Fibroblast of skin of left biceps (primary cell): ENCODE measurements at regions not wholly inside any gene's neighbourhood (a gene's known extent, or its start where the extent isn't known, plus 50 kb on each side); places are given as distances from the start of the nearest gene placed in this dataset.

Experiments
- DNase-seq, 2 experiments: peaks; one replicate each; pipeline ENCODE4 v3.0.0-alpha.2; 2013; ENCODE audit warnings: low read depth in 2 of 2

DNA sequence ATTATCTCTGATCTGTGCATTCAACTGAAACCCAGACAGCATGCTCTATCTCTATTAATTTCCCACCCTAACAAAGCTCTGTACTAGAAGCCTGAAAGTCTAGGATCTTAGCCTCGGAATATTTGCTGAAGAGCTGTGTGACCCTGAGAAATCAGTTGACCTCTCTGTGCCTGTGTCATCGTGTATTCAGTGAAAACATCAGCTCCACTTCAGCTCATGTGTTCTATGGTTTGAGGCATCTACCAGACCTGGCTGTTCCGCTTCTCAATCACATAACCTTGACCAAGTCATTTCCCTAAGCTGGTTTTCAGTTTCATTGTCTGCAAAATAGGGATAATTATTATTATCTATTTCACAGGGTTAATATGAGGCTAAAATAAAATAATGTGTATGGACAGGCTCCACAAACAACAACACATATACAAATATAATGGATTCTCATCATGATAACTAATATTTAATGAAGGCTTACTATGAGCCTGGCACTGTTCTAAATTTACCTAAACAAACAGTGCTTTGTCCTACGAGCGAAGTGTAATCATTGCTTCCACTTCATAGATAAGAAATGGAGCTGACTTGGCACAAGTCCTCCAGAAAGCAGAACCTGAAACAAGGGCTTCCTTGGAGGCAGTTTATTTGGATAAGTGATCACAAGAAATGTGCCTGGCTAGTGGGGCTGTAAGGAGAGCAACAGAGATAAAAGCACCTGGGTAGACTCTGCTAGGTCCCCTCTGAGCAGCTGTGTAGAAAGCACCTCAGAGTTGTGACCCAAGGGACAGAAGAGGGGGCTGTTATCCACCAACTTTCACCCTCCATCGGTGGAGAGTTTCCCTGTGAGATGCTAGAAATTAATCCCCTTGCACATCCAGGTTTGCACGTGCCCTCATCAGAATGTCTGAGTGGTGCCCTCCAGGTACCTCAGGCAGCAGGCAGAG is 356.9 kb downstream of the RAB28 start:
- no peak for DNase-seq

DNA sequence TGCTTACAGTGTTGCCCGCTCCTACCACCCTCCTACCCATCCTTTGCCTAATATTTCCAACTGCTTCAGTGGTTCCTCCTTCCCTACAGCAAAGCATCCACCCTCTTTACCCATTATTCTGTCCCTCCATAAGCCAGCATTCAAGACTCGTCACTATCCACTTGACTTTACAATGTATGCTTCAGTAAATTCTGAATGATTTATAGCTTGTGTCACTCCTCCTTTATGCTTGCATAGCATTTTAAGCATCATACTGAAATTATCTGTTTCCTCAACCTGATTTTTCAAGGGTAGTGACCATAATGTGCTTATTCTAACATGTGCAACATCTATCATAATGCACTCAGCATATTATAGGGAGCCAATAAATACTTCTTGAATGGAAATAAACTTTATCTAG is 365.5 kb downstream of the RAB28 start:
- no peak for DNase-seq

DNA sequence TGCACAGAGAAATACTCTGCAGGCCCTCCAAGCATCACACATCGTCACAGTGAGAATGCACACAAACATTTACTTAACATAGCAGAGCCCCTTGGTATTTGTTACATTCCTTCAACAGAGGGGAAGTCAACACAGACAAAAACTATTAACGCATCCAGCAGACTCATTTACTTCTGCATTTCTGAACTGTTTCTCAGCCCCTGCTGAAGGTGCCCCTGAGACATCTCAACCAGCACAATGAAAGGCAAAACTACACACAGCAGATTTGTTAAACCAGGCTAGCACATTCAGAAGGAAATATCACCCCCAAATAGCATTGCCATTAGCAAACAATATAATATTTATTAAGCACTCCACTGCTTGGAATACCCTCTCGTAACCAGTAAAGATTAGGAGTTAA is 367.0 kb downstream of the RAB28 start:
- DNase-seq, result no peak

DNA sequence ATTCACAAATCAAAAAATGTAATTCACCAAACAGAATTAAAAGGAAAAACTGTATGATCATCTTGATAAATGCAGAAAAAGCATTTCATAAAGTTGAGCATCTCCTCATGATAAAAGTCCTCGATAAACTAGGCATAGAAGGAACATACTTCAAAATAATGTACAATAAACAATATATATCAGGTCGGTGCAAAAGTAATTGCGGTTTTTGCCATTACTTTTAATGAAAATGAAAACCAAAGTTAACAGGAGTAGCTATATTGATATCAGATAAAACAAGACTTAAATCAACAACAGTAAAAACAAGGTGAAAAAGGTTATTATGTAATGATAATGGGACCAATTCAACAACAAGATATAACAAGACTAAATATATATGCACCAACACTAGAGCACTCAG is 372.1 kb downstream of the RAB28 start:
- DNase-seq, result no peak

DNA sequence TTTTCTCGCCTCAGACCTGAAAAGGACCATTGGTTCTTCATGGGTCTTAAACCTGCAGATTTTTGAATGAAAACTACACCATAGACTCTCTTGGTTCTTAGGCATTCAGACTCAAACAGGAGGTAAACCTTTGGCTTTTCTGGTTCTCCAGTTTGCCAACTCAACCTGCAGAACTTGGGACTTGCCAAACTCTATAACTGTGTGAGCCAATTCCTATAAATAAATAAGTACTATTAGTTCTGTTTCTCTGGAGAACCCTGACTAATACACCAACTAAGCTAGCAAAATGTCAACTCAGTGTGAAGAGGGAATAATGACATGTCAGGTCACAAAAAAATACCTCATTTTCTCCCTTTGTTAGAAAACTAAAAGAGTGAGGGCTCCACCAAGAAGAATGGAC is 374.6 kb downstream of the RAB28 start:
- DNase-seq, result no peak

DNA sequence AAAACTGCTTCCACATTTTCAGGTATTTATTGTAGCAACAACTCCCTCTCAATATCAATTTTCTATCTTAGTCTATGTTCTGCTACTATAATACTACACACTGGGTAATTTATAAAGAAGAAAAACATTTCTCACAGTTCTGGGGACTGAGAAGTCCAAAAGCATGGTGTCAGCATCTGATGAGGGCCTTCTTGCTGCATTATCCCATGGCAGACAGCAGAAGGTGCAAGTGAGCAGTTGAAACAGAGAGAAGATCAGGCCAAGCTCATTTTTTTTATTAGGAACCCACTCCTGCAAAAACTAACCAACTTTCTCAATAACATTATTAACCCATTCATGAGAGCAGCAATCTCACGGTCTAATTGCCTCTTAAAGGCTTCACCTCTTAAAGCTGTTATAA is 376.0 kb downstream of the RAB28 start:
- no peak for DNase-seq

DNA sequence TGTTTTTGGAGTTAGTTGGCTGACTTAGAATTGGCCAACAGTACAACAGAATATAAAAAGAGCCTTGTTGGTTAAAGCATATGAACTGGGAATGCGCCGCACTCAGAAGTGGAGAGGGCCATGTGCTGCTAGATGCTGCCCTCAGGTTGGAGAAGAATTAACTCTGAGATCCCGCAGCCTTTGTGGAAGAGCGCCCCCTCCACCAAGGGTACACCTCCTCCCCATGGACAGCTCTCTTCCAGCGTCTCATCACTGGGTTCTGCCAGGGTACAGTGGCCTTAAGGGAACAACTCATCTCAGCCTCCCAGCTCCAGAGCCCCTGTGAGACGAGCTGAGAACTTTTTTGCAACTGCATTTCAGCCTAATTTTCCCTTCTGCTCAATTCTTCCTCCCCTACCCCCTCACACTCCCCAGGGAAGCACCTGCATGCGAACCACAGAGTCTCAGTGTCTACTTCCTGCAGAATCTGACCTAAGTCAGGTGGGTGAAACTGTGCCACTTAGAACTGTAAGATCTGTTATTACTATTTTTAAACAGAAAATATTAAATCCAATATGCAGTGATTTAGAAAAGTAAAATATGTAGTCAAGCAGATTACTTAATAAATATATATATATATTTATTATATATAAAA is 380.6 kb downstream of the RAB28 start:
- DNase-seq, result no peak

DNA sequence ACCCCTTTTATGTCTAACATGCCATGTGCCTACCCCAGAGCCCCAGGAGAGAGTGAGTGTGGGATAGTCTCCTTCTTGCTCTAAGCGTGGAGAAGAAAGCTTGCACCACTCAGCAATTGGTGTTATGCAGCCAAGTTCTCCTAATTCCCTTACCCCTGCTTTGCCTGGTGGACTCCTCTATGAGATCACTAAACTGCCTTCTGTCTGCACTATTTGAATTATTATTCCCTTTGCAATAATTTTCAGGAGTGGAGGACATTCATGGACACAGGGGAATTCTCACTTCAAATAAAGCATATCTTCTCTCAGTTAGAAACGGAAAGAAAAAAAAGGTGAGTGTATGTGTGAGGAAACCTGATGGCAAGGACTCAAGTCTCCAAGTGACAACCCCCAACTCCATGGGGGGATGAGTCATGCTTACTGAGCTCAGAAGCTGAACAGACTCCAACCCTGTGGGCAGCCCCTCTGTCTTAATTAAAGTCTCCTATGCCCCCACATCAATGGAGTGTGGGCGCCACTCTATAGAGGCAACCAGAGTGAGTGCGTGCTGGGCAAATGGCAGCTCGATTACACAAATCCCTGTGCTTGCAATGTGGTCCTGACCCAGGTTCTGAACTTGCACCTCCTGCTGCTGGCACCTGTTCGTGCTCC is 381.9 kb downstream of the RAB28 start:
- DNase-seq, result no peak

DNA sequence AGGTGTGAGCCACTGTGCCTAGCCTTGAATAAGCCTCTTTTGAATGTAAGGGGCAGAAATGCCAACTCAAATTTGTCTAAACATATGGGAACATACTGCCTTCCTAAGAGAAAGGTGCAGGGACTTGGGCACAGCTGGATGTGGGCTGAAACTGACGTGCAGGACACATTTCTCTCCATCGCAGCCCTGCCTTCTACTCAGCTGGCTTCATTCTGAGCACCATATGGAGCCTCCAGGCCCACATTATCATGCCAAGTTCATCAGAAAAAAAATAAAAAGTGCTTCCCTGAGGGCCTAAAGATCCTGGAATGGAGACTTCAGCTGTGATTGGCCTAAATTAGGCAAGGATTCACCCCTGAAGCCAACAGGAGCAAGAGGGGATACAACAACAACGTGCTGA is 386.2 kb downstream of the RAB28 start:
- no peak for DNase-seq

DNA sequence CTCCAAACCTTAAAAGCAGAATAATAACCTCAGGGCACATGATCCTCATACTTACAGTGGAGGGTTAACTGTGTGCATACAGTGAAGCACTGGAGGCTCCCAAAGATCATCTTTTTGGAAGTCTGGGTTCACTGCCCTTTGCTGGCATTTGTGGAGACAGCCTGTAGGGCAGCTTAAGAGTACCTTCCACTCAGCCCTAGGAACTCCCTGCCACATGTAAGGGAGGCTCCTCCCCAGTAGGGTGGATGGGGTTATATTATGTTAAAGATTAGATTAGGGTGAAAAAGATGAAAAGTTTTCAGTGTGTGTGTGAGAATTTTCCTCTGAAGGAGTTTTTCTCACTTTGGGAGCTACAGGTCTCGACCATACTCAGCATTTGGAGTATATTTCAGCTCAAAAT is 388.4 kb downstream of the RAB28 start:
- no peak for DNase-seq

DNA sequence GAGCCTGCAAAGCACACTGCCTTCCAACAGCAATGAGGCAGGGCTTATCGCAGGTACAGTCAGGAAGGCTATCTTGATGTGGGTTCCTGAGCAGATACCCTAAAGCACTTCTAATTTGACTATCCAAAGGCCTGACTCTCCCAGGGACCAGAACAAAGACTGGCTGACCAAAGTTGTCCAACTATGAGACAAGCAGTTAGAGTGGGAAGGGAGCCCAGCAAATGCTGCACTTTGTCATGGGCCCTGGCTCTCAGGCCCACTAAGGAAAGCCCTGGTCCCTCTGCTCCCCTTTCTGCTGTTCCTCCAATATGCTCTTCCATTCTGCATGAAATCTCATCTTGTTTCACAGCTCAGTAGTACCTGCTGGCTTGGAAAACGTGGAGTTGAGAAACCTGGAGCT is 391.0 kb downstream of the RAB28 start:
- no peak for DNase-seq

DNA sequence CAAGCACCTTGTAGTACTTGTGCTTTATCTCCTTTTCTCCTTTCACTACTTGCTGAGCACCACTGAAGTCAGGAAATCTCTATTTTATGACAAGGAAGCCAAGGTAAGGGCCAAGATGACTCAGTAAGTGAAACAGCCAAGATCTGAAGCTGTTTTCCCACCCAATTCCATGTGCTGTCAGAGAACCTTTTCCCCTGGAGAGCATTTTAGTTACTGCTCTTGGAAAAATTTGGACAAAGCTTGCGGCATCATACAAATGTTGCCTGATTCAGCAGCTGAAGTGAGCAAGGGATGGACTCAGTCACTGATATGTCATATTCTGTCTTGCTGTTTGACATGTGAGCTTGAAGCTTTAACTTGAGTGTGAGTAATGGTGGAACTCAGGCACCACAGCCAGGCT is 391.4 kb downstream of the RAB28 start:
- DNase-seq, result peak in 1 of 2 experiments; percentile 1

DNA sequence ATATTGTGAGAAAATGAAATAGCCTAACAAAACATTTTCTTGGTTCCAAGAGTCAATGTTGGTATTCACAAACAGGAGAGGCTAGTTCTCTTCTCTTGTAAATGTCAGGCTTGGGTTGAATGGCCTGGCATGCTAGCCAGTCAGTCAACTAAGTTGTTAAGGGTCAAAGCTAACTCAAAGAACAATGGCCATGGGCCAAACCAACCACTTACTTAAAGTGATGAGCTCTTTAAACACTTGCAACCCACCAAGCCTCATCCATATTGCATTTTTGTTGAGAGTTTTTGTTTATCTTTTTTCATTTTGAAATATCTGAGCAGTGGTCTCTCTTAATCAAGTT is 394.5 kb downstream of the RAB28 start:
- DNase-seq, result no peak

DNA sequence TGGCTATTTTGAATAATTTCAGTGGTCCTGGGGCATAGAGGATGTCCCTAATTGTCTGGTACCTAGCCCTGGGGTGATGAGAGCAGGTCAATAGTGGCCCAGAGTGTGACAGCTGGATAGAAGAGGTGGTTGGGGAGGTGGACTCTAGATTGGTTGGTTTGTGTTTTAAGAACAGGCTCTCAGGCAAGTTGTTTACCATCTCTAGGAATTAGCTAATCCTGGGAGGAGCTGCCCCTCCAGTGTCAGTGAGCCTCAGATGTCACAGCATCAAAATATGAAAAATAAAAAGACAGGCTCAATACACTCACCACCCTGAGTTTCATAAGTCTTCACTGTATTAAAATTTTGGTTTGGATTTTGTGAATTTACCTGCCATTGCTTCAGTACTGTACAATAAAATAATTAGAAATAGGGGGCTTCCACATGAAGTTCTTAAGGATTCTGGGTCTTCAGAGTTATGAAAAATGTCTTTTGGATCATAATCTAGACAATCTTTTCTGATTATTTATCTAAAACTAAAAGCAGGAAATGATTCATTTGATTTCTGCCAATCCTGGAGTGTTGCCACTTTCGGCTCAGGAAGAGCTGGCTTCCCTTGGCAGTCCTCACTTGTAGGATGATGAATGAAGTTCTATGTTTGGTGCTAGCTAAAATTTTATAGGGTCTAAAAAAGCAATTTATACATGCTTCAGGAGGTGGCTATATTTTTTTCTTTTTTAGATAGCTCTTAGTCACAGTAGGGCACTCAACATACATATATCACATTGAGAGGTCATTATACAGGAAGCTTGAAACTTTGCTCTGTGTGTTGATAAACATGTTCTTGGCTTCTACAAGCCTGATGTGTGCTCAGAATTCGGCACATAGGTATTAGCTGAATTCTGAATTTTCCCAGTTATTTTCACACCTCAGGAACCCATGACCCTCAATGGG is 395.1 kb downstream of the RAB28 start:
- DNase-seq, result no peak

DNA sequence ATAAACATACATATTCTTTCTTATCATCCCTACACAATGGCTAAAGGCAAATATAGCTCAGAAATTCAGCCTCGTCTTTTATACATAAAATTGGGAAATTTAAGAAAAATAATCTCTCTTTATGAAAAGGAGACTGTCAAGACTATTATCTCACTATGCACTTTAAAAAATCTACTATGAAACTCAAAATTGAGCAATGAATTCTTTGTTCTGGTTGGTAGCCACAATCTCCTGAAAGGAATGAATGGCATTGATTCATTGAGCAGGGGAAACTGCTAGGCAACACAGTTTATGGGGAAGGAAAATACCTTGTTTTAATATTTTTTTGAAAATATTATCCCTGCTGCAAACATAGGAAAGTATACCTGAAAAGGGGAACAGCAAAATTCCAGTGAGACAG is 397.1 kb downstream of the RAB28 start:
- DNase-seq, result no peak

DNA sequence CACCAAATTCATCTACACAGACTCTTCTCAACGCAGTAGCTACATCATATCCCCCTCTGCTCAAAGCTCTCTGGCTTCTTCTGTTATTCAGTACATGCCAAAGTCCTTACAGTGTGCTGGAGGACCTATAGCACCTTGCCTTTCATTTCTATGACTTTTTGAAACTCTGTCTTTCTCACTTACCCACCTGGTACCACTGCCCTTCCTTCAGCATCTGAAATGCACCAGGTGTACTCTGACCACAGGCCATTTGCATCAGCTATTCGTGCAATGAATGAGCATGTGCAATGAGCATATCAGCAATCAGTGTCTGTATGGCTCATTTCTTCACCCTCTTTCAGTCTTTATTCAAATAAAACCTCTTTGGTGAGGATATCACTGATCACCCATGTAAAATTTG is 399.9 kb downstream of the RAB28 start:
- no peak for DNase-seq

DNA sequence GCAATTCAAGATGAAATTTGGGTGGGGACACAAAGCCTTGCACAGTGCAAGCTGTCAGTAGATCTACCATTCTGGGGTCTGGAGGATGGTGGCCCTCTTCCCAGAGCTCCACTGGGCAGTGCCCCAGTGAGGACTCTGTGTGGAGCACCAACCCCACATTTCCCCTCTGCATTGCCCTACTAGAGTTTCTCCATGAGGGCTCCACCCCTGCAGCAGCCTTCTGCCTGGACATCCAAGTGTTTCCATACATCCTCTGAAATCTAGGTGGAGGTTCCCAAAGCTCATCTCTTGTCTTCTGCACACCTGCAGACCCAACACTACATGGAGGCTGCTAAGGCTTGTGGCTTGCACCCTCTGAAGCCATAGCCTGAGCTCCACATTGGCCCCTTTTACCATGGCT is 402.3 kb downstream of the RAB28 start:
- DNase-seq, result no peak

DNA sequence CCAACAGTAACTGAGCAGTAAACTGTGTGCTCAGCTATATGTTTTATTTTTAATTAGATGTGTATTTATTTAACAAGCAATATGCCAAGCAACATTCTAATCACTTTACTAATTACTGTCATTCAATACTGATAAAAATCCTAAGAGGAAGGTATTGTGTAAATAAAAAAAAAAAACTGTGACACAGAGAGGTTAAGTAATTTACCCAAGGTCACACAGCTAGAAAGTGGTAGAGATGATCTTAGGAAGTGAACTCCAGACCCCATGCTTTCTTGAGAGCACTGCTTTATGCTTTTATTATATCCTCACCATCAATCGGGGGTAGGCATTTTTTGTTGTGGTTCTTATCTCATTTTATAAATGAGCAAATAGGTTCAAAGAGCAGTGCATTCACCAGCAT is 417.1 kb downstream of the RAB28 start:
- DNase-seq, result no peak

DNA sequence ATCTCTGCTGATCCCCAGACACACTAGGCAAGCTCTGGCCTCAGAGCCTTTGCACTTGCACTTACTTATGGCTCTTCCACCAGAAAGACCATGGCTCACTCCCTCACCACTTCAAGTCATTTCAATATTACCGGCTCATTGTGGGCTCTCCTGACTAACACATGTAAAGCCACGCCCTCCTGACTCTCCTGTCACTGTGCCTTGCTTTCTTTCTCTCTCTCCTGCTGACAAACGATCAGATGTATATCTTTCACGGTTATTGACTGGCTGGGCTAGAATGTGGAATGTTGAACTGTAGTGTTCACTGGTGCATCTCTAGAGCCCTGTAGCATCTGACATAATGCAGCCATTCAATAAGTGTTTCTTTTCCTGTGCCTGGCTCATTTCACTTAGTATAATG is 425.1 kb downstream of the RAB28 start:
- no peak for DNase-seq

DNA sequence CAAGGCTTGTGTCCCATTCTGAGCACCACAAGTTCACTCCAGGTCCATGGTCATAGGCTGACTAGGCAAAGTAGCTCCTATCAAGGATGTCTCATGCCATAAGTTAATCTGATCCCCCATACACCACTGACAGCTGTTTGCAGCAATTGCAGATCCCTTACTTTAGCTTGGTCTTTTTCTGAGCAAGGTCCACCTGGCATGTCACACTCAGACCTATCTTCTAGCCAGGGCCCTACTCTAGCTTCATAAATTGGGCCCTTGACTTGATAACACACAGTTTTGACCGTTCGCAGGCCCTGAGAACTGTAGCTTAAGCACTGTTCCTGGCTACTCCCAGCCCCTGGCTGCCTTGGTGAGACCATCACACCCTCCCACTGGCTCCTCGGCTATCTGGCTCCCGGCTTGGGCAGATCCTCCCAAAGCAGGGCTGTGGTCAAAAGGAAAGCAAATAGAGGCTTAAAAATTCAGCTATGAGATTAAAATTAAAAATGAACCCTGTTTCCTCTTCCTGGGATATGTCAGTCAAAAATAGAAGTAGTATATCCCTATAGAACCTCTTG is 427.4 kb downstream of the RAB28 start:
- no peak for DNase-seq

DNA sequence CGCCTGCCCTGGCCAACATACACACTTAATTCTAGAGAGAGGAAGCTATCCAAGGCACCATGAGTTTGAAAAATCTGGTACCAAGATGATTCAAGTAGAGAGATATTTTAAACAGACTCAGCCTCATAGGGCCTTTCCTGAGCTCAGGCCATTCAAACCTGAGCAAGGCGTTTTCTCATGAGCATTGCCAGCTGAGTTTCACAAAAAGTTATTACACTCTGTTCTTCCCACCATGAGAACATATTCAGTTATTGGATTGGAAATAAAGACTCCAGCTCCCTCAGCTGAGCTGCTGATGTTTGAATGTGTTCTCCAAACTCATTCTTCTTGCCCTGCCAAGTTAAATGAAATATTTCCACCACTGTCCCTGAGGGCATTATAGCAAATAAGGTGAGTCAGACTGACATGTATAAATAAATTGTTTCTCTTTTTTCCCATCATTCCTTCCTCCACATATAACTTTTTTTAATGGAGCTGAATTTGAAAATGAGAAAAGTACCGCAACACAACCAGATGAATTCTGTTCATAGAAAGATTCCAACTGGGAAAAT is 429.6 kb downstream of the RAB28 start:
- DNase-seq, result no peak
